NOMO-1 treated with dmso at 0.1 percent for 144 hours (cell line): ENCODE measurements at regions not wholly inside any gene's neighbourhood (a gene's known extent, or its start where the extent isn't known, plus 50 kb on each side); places are given as distances from the start of the nearest gene placed in this dataset.

Experiments
- DNase-seq: peaks from one replicate; lab custom pipeline; 2025; ENCODE audit not compliant: unreplicated experiment; lab: John Stamatoyannopoulos, UW

- no peak for DNase-seq
Measured at GRCh38 chr14:61891810-61892209, 129.6 kb downstream of the SNAPC1 start.

DNA sequence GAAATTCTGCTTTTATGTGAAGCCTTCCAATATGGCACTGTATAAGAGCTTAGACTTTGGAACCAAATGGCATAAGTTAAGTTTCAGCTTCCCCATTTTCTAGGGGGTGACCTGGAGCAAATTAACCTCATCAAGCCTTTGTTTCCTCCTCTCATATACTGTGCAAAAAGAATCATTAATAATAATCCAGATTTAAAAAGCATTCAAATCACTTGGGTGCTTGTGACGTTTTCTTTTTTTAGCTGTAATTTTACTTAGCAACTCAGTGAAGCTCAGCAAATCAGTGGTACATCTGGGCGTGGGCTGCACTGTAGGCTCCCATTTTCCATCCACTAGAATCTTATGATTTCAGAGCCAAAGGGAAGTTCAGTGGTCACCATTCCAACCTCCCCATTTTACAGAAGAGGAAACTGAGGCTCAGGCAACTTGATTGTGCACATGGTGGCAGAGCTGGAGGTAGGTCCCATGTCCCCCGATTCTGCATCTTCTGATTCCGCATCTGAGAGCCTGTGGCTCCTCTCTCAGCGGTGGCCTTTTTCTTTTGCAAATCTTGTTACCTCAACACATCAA, 131.2 kb downstream of the SNAPC1 start:
- no peak for DNase-seq

DNA sequence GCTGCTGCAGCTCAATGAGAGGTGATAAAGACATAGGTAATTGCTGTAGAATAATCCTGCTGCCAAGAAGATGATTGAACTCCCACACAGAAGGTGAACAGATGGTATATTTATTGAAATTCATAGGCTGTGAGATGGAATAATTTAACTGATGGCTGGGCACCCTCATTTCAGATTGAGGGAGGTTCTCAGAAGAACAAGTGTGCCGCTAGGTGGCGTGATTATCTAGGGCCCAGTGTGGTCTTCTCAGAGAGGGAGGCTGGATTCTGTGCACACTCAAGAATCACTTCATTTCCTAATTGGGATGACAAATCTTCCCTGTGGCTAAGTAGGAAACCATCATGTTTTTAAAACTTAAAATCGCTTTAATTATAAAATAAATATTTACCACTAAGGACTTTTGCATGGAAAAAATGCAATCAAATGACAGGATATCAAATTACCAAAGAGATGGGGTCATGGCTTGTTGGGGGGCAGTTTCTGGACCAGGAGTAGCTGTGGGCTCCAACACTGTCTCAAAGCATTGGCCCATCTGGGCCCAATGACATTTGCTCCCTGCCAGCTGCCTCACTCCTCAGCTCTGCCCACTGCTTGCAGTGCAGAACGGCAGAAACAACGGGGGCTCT, 132.3 kb downstream of the SNAPC1 start:
- no peak for DNase-seq

DNA sequence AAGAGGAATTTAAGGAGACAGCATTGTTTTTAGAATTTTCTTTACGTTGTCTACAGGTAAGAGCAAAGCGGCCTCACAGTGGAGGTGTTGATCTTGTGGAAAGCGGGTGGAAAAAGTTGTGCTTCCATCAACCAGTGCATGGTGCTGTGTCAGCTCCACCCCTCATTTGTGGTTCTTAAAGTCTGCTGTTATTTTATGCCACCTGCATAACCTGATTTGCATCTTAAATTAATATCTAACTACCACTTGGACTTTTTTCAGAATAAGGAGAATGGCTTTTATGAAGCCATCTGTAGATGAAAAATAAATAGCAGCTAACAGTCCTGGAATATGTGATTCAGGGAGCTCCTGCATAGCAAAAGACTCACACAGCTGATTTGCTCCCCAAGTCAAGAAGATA, 135.1 kb downstream of the SNAPC1 start:
- DNase-seq = no peak

- no peak for DNase-seq
Measured at GRCh38 chr14:61898568-61898967, 136.3 kb downstream of the SNAPC1 start.

DNA sequence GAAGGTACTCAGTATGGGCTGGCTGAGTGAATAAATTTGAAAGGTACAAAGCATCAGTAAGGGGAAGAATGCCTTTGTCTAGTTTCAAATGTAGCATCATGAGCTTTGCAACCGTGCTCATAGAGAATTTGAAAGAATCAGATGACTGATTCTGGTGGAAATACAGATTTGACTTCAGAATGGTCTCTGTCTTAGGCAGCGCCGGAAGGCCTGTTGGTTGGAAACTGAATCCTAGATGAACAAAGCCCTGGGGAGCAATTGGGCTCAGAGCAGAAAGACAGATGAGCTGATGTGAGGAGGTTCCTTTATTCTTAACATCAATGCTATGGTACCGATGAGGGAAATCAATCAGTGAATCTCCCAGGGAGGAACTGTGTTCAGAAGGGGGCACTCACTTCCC, 137.3 kb downstream of the SNAPC1 start:
- DNase-seq = no peak

DNA sequence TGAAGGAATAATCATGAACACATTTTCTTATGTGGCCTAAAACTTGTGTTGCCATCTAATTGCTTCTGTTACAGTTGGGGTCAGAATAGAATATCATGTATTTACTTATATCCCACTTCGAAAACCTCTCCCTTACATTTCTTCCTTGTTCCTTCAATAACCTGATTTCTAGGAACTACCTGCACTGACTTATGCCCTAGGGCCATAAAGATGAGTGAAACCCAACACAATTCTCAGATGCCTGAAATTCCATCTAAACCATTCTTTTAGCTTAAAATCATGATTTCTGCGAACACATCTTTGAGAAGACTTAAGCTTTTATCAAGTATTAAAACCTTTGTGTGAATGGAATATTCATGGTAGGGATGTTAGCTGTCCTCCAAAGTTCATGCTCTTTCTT, 142.7 kb downstream of the SNAPC1 start:
- no peak for DNase-seq

DNA sequence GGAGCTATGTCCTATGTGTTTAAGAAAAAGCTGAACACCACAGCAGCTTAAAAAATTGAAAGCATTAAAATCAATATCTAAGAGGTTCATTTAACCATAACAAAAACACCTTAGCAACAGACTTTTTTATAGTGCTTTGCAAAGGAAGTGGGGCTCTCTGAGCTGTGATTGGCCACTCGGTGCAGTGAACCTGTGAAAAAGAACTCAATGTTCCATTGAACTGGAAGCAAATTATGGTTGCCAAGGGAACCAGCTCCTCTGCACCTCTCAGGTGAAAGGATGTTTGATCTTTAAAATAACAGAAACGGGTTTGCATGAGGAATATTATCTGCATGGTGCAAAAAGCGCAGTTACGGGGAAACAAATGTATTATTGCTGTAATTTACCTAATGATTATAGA, 149.4 kb downstream of the SNAPC1 start:
- DNase-seq = no peak

- DNase-seq = no peak
Measured at GRCh38 chr14:61918998-61919397, 156.8 kb downstream of the SNAPC1 start.

- no peak for DNase-seq
Measured at GRCh38 chr14:61923348-61923747, 161.1 kb downstream of the SNAPC1 start.

DNA sequence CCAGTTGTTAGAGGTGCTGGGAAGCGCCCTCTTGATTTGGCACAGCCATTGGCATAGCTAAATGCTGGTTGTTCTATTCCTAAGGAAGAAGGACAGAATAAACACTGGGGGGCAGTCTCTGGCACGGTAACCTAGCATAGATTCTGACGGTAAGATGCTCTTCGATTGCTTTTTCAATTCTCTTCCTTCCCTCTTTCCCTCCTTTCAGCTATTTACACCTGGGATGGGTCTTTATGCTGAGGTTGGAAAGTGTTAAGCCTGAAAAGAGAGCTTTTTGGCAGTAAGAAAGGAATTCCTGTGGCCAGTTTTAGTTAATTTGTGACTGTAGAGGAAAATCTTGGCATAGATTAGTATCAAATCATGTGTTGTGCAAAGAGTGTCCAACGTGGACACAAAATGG, 162.8 kb downstream of the SNAPC1 start:
- DNase-seq = no peak

- no peak for DNase-seq
Measured at GRCh38 chr14:61925732-61926435, 163.7 kb downstream of the SNAPC1 start.

DNA sequence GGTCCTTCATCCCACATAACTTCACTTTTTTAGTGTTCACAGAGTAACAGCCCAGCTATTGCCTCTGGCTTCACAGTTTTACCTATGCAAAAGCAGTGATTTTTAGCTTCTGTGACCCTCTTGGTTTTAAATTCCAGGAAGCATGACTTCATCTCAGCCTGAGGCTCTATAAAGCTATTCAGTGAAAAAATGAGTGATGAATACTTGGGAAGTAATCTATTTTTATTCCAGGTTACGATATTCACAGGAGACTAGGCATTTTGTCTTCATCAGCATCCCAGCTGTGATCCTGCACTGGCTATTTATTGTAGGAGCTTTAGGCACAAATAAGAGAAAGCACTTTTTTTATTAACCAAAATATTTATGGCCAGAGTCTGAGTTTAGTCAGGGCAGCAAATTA, 164.8 kb downstream of the SNAPC1 start:
- DNase-seq = no peak

DNA sequence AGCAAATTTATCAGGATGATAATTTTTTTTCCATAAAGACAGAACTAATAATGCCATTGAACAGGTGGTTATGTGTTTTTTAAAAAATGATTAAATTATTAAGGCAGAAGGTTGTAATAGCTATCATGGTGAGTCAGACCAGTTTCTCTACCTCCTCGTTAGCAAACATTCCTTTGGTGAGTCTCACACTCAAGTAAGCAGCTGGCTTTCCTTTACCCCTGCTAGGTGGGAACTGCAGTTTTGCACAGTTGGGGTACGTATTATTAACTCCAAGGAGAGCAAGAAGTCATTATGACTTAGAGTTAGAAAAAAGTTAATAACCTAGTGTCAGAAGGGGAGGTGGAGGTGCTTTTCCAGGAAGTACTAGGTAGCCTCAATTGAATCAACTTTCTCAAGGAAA, 165.3 kb downstream of the SNAPC1 start:
- DNase-seq = no peak

GRCh38 chr14:61928300-61928699, 166.1 kb downstream of the SNAPC1 start:
- DNase-seq = no peak

DNA sequence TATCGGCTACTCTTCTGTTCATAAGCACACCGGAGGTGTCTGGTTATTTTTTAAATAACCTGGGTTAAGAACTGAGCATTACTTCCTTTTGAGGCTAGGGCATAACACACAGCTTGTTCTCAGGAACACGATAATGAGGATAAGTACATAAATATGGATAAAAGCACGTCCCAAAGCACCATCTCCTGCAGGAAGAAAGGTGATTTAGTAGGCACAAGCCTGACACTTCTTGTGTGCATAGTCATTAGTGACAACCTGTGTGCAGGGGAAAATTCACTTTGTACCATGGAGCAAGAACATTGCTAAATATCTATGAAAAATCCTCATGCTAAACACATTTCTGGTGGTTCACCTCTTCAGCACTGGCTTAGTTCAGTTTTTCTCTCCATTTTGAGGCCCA, 166.5 kb downstream of the SNAPC1 start:
- no peak for DNase-seq

GRCh38 chr14:61929651-61930050, 167.4 kb downstream of the SNAPC1 start:
- no peak for DNase-seq

DNA sequence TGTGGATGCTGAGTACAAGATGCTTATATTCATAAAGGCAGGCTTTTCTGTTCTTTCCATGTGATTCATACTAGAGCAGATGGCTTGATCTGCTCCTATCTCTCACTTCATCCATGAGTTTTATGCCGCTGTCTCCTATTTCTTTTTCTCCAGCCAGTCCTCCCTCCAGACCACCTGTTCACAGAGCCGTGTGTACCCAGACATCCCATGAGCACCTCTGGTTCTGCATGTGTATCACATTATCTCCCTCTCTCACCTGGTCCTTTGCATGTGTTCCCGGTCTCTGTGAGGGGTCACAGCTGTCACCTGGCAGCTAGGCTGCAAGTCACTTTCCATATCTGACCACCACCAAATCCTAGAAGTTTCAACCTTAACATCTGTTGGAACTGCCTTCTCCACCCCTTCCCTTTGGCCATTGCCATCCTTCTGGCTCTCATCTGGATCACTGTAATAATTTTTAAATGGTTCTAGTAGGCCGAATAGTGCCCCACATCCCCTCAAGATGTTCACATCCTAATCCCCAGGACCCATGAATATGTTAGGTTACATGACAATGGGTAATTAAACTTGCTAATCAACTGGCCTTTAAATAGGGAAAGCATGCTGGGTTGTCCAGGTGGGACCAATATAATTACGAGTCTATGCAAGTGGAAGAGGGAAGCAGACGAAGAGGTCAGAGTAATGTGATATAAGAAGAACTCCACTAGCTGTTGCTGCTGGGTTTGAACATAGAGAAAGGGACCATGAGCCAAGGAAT, 168.1 kb downstream of the SNAPC1 start:
- DNase-seq = no peak

DNA sequence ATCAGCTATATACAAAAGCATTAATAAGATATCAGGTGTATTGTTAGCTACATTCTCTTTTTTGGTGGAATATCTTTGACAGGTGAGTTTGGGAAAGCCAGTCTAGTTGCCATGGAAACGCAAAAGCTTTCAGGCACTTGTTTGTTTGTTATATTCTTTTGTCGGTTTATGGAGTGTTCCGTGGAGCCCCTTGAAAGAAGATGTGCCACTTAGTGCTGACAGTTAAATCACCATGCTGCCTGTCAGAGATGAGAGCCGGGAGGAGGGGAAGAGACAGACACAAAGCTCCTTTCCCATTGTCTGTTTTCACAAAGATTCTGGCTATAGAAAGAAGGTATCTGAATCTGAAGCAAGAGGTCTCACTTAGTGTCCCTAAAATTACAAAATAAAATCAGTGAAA, 170.8 kb downstream of the SNAPC1 start:
- DNase-seq = no peak

DNA sequence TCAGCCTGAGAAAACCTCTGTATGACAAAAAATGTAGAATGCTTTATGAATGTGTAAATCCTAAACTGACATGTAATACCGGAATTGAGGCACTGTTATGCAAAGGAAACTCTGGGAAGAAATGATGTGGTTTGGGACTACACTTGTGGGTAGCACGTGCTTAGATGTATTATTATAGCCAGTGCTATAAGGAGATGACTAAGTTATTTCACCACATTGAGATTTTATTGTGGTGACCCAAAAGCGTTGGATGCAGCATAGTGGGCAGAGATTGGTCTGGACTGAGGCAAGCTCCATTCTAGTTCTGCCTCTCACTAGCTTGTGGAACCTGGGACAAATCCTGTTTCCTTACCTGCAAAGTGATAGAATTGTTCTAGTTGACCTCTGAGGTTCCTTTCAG, 172.2 kb downstream of the SNAPC1 start:
- no peak for DNase-seq

GRCh38 chr14:61939776-61940175, 177.6 kb downstream of the SNAPC1 start:
- no peak for DNase-seq
